Ectodermal cell (in vitro differentiated cells): ENCODE measurements at regions not wholly inside any gene's neighbourhood (a gene's known extent, or its start where the extent isn't known, plus 50 kb on each side); places are given as distances from the start of the nearest gene placed in this dataset.
"Not testable (repeated sequence)": the region's sequence is repeated elsewhere in the genome, so short reads cannot be mapped to it uniquely, and the experiment has no call there.

Experiments used
- H3K27ac ChIP-seq: 2 replicates; pipeline ENCODE4 v1.7.0; 2013; ENCODE audit warnings: mild to moderate bottlenecking, low read depth, low read length; ENCODE audit not compliant: insufficient read depth, poor library complexity, severe bottlenecking
- H3K27me3 ChIP-seq: 2 replicates; pipeline ENCODE4 v1.7.0; 2013; ENCODE audit warnings: mild to moderate bottlenecking, low read length; ENCODE audit not compliant: insufficient read depth, control insufficient read depth, poor library complexity, severe bottlenecking
- H3K36me3 ChIP-seq: one replicate; pipeline ENCODE4 v1.7.0; 2013; ENCODE audit warnings: low read length; ENCODE audit not compliant: control insufficient read depth, insufficient read depth
- H3K4me1 ChIP-seq: one replicate; pipeline ENCODE4 v1.7.0; 2013; ENCODE audit warnings: low read length; ENCODE audit not compliant: control insufficient read depth, insufficient read depth
- H3K4me3 ChIP-seq: 2 replicates; pipeline ENCODE4 v1.7.0; 2013; ENCODE audit warnings: low read depth, low read length, control low read depth; ENCODE audit not compliant: insufficient read depth
- H3K9me3 ChIP-seq: 2 replicates; pipeline ENCODE4 v1.7.0; 2013; ENCODE audit warnings: mild to moderate bottlenecking, low read length, moderate library complexity; ENCODE audit not compliant: control insufficient read depth
- WGBS, 2 experiments: methylation state at CpG; one replicate each; pipeline ENCODE4 v1.1.7; 2013; ENCODE audit warnings: missing lambda C conversion rate in 2 of 2; 5-methylcytosine and 5-hydroxymethylcytosine counted together

DNA sequence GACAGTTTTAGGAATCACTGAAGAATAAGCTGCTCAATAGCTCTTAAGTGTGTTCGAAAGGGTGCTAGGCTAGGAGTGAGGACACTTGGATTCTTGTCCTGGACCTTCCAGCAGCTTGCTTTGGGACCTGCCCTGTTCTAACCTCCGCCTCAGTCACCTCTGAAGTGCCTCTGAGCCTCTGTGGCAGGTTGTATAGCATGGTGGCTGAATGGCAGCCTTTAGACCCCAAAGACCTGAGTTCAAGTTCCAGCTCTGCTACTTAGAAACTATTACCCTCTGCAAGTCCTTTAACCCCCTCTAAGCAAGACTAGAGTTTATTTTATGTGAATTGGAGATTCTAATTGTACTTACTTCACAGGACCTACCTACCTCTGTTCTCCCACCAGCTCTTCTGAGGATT lies 81.5 kb downstream of the RRAGC start:
- Histone ChIP-seq H3K27ac (no peak overlapping the region), H3K27me3 (peaks cover 6% of the 10 kb centered on the region), H3K9me3 (no peaks in the 10 kb centered on the region), H3K36me3 (no peaks in the 10 kb centered on the region), H3K4me1 (peaks cover 6% of the 10 kb centered on the region), H3K4me3 (no peak overlapping the region)
- 96% methylated on average over 2 of the region's 2 CpGs for WGBS, 2 experiments

DNA sequence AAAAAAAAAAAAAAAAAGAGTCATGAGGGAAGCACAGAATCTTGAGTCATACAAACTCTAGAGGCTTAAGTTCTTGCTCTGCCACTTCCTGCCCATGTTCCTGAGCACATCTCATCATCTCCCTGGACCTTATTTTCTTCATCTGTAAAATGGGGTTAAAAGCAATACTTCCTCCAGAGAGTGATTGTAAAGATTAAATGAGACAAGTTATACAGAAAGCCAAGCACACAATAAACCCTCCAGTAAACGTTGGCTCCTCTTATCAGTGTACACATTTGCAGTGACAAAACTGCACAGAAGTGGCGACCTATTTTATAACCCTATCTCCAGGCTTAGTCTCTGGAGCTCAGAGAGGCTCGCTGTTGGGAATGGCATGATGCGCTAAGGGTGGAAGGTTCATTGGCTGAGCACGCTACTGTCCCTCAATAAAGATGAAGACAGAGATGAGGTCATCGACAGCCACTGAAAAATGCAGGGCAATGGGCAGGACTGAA lies 82.1 kb downstream of the RRAGC start:
- peaks cover 6% of the 10 kb centered on the region for H3K27me3 ChIP-seq
- 91 to 93% methylated on average over 6 of the region's 6 CpGs for WGBS, 2 experiments

GRCh38 chr1:38776466-38777065 lies 83.0 kb downstream of the RRAGC start:
- Histone ChIP-seq H3K27ac (no peak overlapping the region), H3K27me3 (peaks cover 6% of the 10 kb centered on the region), H3K4me3 (no peak overlapping the region), H3K36me3 (no peaks in the 10 kb centered on the region), H3K9me3 (no peaks in the 10 kb centered on the region), H3K4me1 (peaks cover 6% of the 10 kb centered on the region)

More for the DNA sequence above, 82.1 kb downstream of the RRAGC start:
- Histone ChIP-seq H3K4me1 (peaks cover 6% of the 10 kb centered on the region), H3K27ac (no peak overlapping the region), H3K4me3 (no peak overlapping the region), H3K36me3 (no peaks in the 10 kb centered on the region), H3K9me3 (no peaks in the 10 kb centered on the region)

DNA sequence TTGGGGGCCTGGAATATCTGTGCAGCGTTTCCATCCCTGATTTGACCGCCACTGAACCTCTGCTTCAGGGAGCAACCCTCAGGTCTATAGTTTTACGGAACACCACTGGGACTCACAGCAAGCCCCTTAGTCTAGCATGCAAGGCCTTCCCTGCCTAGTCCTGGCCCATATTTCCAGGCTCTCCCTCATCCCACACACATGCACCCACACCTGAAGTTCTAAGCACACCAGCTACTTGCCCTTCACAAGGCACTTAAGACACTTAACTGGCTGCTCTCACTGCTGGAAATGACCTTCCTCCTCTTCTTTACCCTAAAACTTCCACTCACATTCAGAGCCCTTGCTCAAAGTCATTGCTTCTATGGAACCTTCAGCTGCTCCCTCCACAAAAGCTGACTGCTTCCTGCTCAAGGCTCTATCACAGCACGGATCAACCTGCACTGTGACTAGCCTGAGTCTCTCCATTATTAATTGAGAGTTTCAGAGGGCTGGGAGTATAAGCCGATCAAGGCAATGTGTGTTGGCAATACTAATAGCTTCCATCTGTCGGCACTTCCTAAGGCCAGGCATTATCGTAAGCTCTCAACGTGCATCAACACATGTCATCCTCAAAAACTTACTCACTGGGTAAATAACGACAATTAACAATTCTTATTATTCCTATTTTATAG lies 84.3 kb downstream of the RRAGC start:
- Histone ChIP-seq H3K27me3 (no peaks in the 10 kb centered on the region), H3K9me3 (no peaks in the 10 kb centered on the region), H3K27ac (no peak overlapping the region), H3K4me1 (peaks cover 6% of the 10 kb centered on the region), H3K36me3 (no peaks in the 10 kb centered on the region), H3K4me3 (no peak overlapping the region)
- WGBS, 2 experiments, result 95 to 96% methylated on average over 9 of the region's 9 CpGs

DNA sequence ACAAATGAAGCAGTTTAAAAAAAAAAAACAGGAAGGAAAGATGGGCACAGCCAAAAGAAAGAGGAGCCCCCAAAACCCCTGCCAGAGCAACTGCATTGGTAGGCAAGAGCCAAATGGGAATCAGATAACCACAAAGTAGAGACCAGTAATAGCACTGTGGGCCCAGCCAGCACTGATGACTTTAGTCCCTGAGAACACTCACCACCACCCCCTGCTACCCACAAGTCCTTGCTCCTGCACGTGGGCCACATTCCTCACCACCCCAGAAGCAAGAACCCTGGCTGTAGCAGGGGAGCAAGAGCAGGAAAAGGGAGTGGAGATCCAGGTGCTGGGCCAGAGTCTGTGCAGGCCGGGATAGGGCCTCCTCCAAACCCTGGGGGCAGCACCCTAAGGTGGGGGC lies 86.1 kb downstream of the RRAGC start:
- Histone ChIP-seq H3K9me3 (no peaks in the 10 kb centered on the region), H3K4me3 (no peak overlapping the region), H3K27me3 (no peaks in the 10 kb centered on the region), H3K4me1 (peaks cover 6% of the 10 kb centered on the region), H3K36me3 (no peaks in the 10 kb centered on the region), H3K27ac (no peak overlapping the region)
- WGBS, 2 experiments, result 74 to 82% methylated on average over 2 of the region's 2 CpGs

DNA sequence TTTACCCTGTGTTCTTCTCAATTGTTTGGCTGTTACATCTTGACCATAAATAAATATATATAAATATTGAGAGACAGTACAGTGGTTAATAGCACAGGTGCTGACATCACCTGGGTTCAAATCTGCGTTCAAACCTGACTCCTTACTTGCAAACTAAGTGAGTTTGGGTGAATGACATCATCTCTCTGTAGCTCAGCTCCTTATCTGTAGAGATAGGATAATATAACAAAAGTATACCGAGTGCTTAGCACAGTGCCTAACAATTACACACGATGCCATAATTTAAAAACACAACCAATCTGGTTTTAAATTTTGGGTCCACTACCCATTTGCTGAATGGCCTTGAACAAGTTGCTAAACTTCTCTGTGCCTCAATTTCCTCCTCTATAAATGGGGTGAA lies 86.6 kb downstream of the RRAGC start:
- WGBS, 2 experiments, result 92 to 95% methylated on average over 3 of the region's 3 CpGs
- Histone ChIP-seq H3K4me1 (peaks cover 6% of the 10 kb centered on the region), H3K4me3 (no peak overlapping the region), H3K27me3 (no peaks in the 10 kb centered on the region), H3K27ac (no peak overlapping the region), H3K9me3 (no peaks in the 10 kb centered on the region), H3K36me3 (no peaks in the 10 kb centered on the region)

DNA sequence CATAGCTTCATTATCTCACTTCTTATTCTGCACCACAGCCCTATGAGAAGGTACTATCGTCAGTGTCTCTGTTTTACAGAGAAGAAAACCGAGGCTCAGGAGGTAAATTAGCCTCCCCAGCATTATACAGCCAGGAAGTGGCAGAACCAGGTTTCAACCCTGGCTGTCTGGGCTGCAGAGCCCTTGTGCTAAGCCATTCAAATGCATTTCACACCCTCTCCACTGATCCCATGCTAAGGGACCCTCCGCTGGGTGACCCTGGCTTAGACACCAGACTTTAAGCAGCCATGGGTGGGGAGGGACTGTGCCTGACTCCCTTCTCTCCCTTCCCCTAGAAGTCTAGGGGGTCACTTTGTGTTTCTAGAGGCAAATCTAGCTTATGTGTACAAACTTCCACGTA lies 87.5 kb downstream of the RRAGC start:
- WGBS, 2 experiments, result 70% methylated on average over 4 of the region's 4 CpGs

GRCh38 chr1:38770516-38771173 lies 88.9 kb downstream of the RRAGC start:
- not testable (repeated sequence) for H3K4me1 ChIP-seq, H3K9me3 ChIP-seq, H3K27ac ChIP-seq, H3K4me3 ChIP-seq, H3K27me3 ChIP-seq, H3K36me3 ChIP-seq
- 100% methylated on average over 1 of the region's 5 CpGs for WGBS, 2 experiments

More for the DNA sequence above, 87.5 kb downstream of the RRAGC start:
- no peak overlapping the region for H3K27ac ChIP-seq
- H3K36me3 ChIP-seq, result no peaks in the 10 kb centered on the region
- H3K4me1 ChIP-seq, result peaks cover 6% of the 10 kb centered on the region
- no peak overlapping the region for H3K4me3 ChIP-seq
- no peaks in the 10 kb centered on the region for H3K27me3 ChIP-seq
- no peaks in the 10 kb centered on the region for H3K9me3 ChIP-seq

DNA sequence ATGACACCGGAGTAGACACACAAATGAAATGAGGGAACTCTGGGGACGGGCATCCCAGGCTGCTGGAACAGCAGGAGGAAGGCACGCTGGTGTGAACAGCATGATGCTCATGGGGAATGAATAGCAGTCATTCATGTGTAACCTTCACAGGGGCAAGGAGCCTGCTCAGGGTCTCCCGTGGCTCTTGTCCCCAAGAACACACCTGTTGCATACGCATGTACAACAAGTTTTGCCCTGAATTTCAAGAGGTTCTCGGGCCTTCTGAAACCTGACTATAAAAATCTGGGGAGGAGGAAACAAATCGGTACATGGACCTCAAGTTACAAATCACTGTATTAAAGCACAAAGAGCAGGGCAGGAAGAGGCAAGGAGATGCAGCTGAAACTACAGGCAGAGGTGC lies 93.4 kb downstream of the RRAGC start:
- Histone ChIP-seq H3K4me1 (no peaks in the 10 kb centered on the region), H3K27me3 (no peaks in the 10 kb centered on the region), H3K4me3 (no peak overlapping the region), H3K27ac (no peak overlapping the region), H3K9me3 (no peaks in the 10 kb centered on the region), H3K36me3 (no peaks in the 10 kb centered on the region)
- 77 to 85% methylated on average over 7 of the region's 7 CpGs for WGBS, 2 experiments

DNA sequence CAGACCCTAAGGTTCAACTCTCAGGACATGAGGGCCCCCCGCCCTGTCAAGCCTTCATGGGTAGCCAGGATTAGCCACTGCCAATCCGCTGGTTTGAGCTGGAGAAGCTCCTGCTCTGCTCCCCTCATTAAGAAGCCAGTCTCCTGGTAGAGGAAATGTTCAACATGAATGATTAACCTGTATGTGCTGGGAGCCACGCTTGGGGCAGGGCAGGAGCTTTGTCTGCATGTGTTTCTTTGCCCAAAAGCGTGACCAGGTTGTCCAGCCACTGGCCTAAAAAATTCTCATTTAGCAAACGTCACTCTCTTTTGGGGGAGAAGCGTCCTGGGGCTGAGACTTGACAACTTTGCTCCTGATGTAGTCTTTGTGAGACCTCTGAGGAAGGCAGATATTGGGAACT lies 96.5 kb downstream of the RRAGC start:
- H3K27me3 ChIP-seq, result no peaks in the 10 kb centered on the region
- WGBS, 2 experiments, result 89 to 92% methylated on average over 6 of the region's 6 CpGs

More for the DNA sequence above, 96.5 kb downstream of the RRAGC start:
- Histone ChIP-seq H3K4me1 (no peaks in the 10 kb centered on the region), H3K9me3 (no peaks in the 10 kb centered on the region), H3K27ac (no peak overlapping the region), H3K4me3 (no peak overlapping the region), H3K36me3 (no peaks in the 10 kb centered on the region)
